Stromal cell of bone marrow (primary cell): ENCODE measurements at regions not wholly inside any gene's neighbourhood (a gene's known extent, or its start where the extent isn't known, plus 50 kb on each side); places are given as distances from the start of the nearest gene placed in this dataset.

Source experiments
- DNase-seq: peaks from one replicate; pipeline ENCODE4 v3.0.0-alpha.2; 2012; ENCODE audit warnings: low read depth

DNA sequence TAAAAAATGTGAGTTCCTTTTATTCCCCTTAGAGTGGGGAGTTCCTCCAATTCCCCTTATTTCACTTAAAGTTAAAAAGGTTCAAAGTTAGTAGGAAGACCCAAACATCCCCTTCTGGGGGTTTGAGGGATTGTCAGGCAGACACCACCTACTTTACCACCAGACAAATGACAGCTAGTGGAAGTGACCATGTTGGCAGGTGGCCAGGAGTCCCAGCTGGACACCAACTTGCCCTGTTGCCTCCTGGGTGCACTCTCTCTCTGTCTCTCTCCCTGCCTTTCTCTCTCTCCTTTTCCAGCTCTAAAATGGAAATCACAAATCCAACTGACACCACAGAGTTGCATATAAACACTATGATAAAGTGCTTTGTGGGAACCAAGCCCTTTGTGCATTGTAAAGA is 307.7 kb upstream of the TLE4 start:
- no peak for DNase-seq

DNA sequence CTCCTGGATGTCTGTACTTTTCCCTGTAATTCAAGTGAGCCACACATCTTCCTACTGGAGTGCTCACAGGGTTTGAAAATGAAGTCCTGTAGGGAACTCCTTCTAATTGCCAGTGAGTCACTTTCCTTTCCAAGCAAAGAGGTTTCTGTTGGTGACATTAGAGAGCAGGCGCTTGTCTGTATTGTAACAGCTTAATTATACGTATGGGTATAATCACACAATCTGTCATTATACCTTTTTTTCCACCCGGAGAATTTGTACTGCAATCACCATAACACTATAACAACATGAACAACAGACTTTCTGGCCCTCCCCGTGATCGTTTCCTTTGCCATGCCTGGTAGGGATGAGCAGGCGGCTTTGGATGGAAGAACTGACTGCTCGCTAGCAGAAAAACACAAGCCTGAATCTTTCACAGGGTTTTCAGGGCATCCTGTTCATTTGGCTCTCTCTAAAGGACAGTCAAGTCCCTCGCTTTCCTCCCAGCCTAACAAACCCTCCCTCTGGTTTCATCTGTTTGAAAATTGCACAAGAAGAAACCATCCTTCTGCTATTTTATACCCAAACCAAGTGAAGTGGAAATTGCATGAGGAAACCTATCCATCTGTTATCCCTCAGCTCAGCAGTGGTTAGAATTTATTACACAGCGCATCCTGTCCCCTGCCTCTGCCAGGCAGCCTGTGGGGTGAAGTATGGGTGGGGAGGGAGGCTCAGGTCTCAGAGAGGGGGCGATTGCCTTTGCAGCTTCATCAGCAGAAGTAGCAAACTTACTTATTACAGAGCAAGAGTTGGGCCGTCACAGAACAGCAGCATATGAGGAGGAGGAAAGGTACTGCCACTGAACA is 307.0 kb upstream of the TLE4 start:
- peak; percentile 13 for DNase-seq

DNA sequence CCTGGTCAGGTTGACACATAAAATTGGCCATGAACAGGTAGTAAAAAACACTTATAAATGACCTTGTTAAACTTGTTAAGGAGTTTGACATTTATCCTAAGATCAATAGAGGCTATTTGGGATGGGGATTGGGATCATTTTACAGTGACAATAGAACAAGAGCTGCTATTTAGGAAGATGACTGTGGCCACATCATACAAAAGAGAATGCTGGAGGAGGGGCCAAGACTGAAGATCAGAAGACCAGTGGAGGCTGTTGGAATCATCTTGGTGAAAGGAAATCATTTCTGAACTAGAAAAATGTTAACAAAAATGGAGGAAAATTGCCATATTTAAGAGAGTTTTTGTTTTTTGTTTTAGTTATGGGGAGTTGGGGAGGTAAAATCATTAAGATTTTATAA is 304.8 kb upstream of the TLE4 start:
- no peak for DNase-seq

DNA sequence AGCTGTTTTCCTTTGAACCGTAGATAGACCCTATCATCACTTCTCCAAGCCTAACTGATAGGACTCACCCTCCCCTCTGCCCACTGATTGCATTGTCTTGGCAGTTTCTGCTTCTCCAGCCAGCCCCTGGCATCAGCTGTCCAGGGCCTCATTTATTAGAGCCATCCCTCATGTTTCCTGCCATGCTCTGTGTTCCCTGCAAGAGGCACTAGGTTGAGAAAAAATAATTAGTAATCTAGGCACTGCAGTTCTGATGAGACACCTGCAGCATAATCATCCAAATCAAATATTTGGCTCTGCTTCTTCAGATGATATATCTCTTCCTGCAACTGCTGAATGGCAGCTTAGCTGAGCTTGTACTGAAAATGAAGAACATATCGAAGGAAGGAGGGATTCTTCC is 303.0 kb upstream of the TLE4 start:
- DNase-seq, result no peak

DNA sequence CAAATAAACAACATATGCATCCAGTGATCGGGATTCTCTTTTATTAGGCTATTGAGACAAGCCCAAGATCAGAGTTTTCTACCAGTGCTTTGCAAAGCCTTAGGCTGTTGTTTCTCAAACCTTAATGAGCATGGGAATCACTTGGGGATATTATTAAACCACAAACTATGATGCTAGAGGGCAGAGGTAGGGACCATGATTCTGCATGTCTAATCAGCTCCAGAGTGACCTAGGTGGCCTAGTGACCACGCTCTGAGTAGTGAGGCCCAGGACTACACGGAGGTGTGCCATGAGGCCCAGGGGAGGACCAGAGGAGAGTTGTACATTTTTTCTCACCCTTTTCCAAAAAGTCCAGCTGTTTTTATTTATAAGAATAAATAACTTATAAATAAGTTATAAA is 298.5 kb upstream of the TLE4 start:
- DNase-seq, result no peak

DNA sequence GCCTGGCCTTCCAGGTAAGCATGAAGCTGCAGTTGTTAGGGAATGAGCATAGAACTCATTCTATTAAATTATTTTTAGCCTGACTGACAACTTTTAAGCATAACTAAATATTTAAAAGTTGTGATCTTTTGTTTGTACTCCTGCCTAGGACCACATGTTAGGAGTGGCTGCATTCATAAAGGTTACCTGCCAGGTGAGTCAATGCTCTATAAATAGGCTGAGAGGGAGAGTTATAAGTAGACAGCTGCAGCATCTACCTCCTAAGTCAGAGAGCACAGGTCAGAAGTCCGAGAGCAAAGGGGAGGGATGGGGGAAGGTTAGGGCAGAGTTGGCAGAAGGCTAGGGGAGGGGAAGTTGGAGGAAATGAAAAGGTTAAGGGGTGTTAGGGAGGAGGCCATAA is 292.4 kb upstream of the TLE4 start:
- DNase-seq, result no peak

DNA sequence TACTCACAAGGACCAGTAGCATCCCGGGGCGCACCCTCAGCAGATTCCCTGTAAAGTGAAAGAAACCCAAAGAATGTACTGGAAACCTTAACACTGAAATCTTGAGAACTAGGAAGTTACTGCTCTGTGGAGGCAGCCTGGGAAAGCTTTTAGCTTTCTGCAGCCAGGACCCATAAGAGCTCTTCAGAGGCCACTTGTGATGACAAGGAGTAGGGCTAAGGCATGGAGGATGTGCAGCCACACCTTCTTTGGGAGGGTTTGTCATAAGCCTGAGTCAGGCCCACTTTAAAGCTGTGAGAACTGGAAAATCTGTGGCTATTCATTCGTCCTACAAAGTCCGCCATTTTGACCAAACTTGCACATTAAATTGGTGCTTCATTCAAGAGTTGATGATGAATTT is 291.1 kb upstream of the TLE4 start:
- DNase-seq, result no peak

DNA sequence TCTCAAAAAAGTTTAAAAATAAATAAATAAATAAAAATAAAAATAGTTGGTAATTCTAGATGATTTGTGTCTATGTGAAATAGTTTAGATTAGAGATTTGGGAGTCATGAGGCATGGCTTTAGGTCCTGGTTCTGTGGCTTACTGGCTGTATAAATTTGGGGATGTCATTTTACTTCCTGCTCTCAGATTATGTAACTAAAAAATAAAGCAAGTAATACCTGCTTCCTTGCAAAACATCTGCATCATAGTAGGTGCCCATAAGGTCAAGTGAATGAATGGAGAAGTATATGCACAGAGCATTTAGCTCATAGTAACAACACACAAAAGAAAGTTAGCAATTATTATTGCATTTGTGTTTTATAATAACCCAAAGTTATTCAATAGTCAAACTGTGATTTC is 287.7 kb upstream of the TLE4 start:
- no peak for DNase-seq

DNA sequence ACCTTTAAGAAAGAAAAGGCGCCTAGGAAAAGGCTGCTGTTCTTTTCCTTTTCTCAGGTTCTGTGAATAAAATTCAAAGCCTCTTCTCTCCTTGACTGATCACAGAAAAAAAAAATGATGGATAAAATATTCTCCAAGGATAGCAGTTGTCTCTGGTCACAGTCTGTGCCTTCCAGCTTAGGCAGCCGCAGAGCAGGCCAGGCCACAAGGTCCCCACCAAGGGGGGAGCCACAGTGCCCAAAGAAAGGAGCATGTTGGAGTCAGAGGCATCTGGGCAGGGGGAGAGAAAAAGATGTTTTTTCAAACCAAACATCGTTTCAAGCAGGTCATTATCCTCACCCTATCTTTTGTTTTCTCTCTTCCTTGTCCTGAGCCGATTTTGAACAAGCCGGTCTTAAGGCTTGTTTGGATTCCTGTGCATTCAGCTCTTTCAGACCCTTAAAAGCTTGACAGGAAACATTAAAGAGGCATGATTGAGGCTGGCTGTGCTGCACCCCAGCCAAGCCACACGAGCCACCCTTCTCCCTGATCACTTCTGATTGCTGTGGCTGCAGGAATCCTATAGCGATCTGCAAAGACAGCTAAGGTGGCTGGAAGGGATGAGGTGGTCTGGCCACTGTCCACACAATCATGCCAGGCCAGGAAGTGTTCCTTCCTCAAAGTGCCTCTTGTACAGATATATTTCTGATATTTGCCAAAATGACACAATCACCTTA is 284.6 kb upstream of the TLE4 start:
- no peak for DNase-seq

DNA sequence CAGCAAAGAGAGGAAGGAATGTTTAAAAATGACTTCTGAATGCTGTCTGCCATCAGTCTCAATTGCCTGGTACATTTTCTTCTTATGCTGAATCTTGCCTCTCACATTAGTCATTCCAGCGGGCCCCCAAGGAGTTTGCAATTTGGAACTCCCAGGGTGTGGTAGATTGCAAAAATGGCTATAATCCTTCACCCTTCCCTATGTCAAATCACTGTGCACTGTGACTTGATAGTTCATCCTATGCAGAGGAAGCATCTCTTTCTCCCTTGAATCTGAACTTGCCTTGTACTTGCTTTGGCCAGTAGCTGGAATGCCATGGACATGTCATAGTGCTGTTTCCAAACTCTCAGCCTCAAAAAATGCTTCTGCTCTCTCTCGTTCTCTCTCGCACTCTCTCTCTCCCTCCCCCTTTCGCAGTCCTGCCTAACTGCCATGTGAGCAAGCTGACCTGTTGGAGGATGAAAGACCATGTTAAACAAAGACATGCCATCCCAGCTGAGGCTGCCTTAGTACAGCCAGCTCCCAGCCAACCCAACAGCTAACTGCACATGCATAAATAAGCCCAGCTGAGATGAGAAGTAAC is 284.0 kb upstream of the TLE4 start:
- DNase-seq, result no peak

DNA sequence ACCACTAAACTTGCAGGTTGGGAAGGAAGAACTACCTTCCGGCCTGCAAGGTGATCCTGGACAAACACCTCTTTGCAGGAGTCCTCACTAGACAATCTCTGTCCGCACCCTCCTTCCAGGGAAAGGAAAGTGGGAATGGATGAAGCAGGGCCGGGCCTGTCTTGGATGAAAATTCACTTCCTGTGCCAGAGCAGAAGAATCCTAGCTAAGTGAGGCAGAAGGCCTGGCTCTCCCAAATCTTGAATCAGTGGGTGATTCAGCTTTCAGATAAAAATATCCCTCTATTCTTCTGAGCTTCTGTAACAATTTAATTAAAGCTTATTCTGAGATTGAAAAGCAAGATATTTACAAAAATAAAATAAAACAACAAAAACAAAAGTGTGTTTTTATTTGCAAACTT is 281.9 kb upstream of the TLE4 start:
- DNase-seq, result no peak

DNA sequence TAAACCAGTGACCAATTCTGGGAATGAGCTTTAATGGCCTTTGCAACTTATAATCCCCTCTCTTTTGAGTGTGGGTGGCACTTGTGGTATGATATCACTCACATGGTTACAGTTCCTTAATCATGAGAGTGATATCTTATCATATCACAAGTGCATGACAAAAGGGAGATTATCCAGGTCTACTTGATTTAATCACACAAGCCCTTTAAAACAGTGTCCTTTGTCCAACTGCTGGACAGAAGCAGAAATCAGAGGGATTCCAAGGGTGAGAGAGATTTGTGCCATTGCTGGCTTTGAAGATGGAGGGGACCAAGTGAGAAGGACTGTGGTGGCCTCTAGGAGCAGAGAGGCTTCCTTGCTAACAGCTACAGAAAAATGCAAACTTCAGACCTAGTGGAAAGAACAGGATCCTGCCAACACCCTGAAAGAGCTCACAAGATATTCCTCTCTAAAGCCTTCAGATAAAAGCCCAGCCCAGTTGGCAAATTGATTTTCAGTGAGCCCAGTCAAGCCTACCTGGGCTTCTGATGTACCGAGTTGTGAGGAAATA is 279.0 kb upstream of the TLE4 start:
- DNase-seq, result no peak

DNA sequence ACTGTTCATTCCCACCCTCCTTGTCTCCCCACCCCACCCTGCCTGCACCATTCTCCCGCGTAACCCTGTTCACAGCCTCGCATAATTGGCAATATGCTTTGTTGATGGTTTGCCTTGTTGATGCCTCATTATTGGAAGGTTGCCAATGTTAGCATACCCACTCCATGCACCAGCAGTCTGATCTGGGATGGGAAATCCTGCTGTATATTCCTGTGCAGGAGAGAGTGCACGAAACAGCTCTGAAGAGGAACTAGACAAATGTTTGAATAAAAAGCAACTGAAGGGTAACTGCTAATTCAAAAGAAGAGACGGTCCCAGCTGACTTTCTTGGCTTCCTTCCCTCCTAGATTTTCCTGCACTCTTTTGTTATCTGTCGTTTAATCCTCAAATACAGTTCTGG is 271.7 kb upstream of the TLE4 start:
- no peak for DNase-seq

DNA sequence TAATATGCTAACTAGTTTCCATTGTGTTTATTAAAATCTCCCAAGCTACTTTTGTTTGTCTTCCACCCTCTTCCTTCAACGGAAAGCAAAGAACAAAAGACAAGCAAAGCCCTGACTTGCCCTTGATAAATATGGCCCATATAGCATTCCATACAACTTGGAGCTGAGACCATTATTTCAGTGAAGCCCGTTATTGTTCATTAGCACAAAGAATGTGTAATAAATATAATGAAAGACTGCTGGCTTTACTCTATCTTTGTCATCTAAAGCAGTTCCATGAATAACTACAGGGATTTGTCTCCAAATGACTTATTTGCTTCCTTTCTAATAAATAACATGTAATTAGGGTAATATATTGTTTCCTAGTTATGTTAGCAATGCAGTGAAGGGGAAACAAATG is 270.7 kb upstream of the TLE4 start:
- no peak for DNase-seq

DNA sequence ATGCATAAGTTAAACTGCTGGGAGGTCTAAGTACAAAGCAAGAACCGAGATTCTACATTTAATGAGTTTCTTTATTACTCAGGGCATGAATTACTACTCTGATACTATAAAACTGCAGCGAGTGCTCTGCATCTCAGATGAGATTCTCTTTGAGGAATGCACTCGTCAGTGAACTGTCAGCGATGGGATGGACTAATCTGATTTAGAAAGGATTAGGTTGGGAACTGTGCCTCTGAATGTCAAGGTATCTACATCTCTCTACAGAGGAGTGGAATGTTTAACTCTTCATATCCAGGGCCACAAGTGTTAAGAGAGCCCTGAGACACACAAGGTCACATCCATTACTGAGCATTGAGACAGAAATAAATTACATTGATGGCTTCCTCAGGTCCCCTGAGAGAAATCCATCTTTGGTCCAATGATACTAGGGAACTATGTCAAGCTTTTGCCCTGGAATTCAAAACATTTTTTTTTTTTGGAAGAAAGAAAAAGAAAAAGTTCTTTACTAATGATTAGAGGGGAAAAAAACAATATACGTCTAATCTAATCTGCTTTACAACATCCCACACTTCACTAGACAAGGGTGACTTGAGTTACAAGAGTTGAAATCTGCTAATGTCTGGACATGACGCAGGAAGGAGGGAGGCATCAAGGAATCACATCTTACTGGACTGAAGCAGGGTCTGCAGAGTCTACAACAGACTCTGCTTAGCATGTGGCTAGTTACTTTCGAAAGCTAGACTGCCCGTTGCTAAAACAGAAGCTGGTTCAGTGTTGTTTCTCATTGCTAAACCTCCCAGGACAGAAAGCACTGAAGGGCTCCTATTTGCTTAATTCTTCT is 270.0 kb upstream of the TLE4 start:
- DNase-seq, result no peak

DNA sequence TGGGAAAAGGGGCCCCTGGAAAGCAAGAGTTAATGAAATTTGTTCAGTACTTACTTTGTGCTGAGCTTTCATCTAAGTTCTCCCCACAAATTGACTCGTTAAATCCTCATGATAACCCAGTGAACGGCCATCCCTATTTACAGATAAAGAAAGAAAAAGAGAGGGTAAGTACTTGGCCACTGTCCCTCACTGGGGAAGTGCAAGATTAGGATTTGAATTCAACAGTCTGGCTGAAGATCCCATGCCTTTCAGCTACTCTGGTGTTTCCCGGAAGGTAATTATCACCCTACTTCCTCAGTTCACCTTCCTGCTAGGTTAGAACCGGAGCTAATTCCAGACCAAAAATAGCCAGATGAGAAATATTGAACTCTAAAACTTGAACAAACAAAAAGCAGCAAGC is 269.2 kb upstream of the TLE4 start:
- no peak for DNase-seq

DNA sequence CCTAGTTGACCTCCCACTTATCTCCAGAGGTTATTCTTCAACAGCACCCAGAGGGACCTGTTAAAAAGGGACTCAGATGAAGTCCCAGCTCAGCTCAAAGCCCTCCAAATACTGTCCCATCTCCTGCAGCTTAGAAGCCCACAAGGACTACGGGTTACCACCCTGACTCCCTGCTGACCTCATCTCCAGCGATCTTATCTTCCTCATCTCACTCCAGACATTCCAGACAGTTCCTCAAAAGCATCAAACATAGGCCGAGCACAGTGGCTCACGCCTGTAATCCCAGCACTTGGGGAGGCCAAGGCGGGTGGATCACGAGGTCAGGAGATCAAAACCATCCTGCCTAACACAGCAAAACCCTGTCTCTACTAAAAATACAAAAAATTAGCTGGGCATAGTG is 263.8 kb upstream of the TLE4 start:
- no peak for DNase-seq

DNA sequence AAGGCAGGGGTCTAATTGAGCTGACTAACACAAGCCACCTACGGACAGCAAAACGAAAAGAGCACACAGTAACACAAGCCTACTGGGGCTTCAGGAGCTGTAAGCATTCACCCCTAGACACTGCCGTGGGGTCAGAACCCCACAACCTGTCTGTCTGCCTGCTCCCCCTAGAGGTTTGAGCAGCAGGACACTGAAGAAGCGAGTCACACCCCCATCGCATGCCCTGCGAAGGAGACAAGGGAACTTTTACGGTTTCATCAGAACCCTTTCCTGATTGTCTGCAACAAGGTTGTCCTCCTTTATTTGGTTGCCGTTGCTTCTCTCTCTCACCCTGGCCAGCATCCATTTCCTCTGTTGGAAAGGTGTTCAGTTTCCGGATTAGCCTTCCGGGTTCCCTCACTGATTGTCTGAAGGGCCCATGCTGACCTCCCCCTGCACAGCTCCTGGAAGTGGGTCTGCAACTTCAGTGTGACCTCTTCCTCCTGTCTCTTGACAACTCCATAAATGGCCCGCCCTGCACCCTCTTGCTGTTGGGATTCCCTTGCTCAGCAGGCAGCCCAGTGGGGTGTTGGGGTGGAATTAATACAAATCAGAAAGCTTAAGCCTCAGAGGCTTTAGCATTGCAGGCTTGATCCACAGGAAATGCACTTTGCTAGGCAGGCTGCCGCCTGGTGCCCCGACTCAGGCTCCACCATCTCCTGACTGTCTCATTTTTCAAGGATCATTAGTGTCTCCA is 258.9 kb upstream of the TLE4 start:
- no peak for DNase-seq

DNA sequence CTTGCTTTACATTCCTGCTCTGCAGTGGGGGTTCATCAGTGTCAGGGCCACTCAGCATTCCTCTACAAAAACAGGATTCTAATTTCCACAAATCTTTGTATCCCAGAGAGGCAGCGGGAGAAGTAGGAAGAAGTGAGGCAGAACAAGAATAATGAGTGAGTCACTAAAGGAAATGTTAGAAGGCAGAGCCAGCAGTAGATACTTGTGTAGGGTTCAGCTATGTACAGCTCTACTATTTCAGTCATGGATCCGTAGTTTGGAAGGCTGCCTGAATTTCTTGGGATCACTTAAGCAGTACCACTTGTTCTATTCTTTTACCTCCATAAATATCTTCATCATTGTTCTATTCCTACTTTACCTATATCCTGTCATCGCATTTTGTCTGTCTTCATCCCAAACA is 246.3 kb upstream of the TLE4 start:
- DNase-seq, result peak; percentile 2

DNA sequence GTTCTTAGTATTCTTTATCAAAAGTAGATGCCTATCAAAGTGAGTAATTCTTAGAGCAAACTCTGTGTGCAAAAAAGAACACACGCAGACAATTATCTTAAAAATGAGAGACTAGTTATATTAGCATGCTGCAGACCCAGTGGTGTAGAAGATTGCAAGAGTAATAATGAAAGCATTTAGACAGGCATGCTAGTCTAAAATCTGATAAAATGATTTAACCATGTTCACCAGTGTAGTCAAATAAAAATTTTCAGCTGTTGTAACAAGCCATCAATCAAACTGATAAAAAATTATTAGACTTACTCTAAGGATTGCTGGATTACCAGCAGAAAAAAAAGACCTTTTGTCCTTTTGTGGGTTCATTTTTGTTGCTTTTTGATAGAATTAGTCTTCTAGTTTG is 241.9 kb upstream of the TLE4 start:
- no peak for DNase-seq

DNA sequence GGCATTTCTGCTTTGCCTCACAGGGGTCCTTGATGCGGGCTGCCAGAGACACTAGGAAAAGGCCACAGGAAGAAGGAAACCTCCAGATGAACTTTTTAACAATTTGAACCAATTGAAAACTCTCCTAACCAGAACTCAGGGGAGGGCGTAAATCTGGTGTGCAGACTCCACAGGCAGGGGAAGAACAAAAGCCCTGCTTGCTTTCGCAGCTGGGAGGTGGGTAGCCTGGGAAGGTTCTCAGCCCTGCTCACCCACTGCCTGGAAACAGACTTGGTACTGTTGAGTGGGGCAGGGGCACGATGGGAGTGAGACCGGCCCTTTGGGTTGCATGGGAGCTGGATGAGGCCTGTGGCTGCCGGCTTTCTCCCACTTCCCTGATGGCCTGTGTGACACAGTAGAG is 237.8 kb upstream of the TLE4 start:
- no peak for DNase-seq

DNA sequence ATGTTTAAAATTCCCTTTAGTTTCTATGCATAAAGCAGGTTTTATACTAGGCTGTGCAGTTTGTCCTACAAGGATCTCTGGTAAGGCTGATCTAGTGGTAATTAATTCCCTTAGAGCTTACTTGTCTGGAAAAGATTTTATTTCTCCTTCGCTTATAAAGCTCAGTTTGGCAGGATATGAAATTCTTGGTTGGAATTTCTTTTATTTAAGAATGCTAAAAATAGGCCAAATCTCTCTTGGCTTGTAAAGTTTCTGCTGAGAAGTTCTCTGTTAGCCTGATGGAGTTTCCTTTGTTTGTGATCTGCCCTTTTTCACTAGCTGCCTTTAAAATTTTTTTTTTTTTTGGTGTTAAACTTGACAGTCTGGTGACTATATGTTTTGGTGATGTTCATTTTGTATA is 237.1 kb upstream of the TLE4 start:
- no peak for DNase-seq
